ENCODE measurements at regions not wholly inside any gene's neighbourhood (a gene's known extent, or its start where the extent isn't known, plus 50 kb on each side); places are given as distances from the start of the nearest gene placed in this dataset.
"Not testable (repeated sequence)": the region's sequence is repeated elsewhere in the genome, so short reads cannot be mapped to it uniquely, and the experiment has no call there.

DNA sequence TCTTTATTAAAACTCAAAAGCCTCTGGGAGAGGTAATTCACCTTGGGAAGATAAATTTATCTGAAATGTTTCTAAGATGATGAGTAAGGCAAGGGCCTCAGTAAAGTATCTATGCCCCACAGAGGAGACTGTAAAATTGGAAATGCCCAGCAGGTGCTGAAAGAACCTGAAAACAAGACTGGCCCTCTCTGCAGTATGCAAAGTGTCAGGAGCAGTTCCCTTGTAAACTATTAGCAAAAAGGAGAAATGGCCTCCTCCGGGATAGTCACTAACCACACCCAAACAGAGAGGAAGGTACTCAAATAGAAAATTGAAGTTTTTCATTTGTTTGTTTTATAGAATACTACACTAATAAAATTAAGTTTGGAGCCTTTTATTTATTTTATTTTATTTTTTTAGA lies 81.2 kb downstream of the FZD1 start:
- no peak for FAIRE-seq
- TF ChIP-seq POLR2A (IDR thresholded peaks at IDR 0.05; ENCODE audit: low read depth, low read length) = no peak
- no peak for DNase-seq (ENCODE audit: insufficient read length, low spot score)

DNA sequence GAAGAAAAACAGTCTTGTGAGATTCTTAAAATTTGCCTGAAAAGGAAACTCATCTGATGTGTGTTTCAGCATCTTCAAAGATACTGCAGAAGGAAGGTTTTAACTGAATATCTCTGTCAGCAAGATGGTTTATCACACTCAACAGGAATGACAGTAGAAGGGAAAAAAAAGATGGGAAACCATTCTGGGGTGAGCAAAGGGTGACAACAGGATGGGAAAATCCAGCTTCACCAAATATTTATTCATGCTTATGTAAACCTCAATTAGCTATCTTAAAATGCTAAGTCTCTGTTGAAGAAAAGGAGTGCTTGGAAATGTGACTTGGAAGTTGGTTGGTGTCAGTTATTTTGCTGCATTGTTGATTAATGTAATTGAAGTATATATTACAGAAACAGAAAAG lies 82.2 kb downstream of the FZD1 start:
- no peak for TF ChIP-seq POLR2A (IDR thresholded peaks at IDR 0.05; ENCODE audit: low read depth, low read length)
- FAIRE-seq = no peak

DNA sequence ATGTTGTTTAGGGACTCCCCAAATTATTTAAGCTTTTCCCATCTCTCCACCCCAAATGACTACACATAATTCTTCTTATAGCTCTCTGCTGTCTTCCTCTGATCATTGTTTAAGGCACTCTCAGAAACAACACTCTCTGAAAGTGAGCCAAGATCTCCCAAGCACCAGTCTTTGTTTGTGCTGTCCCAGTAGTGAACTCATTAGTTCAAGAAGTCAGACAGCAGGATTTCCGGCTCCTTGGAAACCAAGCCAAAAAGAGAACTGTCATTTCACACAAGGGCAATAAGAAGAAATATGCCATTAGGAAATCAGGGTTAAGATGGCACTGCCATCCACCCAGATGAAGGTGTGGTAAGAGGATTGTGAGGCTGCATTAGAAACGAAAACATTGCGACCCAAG lies 83.1 kb downstream of the FZD1 start:
- no peak for FAIRE-seq
- DNase-seq (ENCODE audit: insufficient read length, low spot score) = no peak
- no peak for TF ChIP-seq POLR2A (IDR thresholded peaks at IDR 0.05; ENCODE audit: low read depth, low read length)

More for the DNA sequence above, 82.2 kb downstream of the FZD1 start:
- DNase-seq (ENCODE audit: insufficient read length, low spot score) = no peak

DNA sequence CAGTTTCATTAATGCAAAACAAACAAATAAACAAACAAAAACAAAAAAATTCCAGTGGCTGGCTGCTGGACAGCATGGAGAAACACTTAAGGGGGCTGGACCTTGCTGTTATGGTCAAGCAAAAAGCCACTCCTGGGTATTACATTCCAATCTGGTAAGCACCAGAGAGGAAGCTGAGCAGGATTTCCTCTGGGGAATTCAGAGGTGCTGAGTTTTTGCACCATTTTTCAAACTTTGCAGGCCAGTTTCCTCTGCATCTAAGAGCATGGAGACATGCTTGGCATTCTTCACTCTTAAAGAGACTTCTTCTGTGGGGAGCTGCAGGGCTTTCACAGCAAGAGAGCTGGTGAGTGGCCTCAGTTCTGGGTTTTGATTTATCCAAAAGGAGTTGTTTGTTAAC lies 84.5 kb downstream of the FZD1 start:
- DNase-seq (ENCODE audit: insufficient read length, low spot score) (no peak), FAIRE-seq (no peak)
- no peak for TF ChIP-seq POLR2A (IDR thresholded peaks at IDR 0.05; ENCODE audit: low read depth, low read length)

DNA sequence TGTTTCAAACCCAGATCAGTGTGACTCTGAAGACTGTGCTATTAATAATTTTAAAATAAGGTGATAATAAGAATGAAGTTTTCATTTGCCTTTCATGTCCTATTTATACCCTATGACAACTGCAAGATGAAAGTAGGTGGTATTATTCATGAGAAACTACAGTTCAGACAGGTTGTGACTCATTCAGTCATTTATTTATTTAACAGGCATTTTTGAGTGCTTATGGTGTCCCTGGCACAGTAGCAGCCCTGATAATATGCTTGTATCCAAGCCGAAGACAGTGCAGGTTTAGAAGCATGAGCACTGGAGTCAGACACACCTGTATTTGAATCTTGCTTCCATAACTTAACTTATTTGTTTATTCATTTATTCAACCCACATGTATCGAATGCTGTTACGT lies 87.1 kb downstream of the FZD1 start:
- DNase-seq (ENCODE audit: insufficient read length, low spot score) (no peak), FAIRE-seq (no peak)

DNA sequence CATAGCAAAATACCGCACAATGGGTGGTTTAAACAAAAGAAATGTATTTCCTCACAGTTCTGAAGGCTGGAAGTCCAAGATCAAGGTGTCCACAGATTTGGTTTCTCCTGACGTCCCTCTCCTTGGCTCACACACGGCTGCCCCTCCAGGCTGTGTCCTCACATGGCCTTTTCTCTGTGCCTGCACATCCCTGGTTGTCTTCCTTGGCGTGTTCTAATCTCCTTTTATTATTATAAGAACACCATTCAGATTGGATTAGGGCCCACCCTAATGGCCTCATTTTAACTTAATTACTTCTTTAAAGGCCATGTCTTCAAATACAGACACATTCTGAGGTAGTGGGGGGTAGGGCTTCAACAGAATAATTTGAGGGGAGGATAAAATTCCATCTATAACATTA lies 87.9 kb downstream of the FZD1 start:
- DNase-seq (ENCODE audit: insufficient read length, low spot score) (no peak), FAIRE-seq (no peak)
- TF ChIP-seq POLR2A (IDR thresholded peaks at IDR 0.05; ENCODE audit: low read depth, low read length) = no peak

More for the DNA sequence above, 87.1 kb downstream of the FZD1 start:
- TF ChIP-seq POLR2A (IDR thresholded peaks at IDR 0.05; ENCODE audit: low read depth, low read length) = no peak

DNA sequence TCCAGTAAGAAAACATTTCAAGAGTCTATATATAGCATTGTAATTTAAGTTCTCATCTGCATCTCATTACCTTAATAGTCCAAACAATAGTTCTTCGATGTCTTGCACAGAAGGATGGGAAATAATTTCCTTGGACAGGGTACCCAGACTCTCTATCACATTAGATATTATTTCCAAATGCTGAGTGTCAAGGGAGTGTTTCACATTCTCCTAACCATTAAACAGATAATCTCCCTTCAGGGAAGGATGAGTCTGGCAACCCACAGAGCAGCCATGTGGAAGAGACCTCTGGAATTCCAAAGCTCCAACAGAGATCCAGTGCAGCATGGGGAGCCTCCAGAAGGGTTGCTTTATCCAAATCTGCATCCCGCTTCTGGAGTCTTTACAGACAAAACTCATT lies 89.6 kb downstream of the FZD1 start:
- no peak for DNase-seq (ENCODE audit: insufficient read length, low spot score)
- FAIRE-seq = no peak

DNA sequence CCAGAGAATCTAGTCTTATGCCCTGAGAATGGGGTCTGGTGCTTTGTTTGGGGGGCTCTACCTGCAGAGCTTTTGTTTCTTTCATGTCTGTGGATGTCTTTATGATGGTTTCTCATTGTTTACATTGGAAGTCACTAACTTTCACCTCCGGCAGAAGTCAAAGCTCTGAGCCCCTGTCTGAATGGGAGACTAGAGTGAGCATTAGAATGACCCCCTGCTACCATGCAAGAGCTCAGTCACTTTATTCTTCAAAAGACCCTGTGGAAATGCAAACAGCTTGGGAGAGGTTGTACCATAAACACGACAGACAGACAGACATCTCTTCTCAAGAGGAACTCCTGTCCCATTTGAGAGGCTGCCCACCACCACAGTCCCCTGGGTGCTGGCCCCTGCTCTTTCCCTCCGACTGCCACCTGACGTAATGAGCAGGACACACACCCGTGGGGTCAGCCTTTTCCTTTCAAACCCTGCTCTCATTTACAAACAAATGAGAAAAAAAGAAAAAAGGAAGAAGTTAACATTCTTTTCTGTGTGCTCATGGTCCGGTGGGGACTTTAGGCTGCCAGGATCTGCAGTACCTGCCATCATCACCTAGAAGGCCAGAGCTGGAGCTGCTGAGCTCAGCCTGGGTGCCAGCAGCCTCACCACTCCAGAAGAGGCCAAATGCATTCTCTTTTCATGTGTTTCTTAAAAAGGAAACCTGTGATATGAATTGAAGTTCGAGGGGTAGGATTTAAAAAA lies 91.6 kb downstream of the FZD1 start:
- TF ChIP-seq POLR2A (IDR thresholded peaks at IDR 0.05; ENCODE audit: low read depth, low read length) = no peak
- no peak for FAIRE-seq
- no peak for DNase-seq (ENCODE audit: insufficient read length, low spot score)

More for the DNA sequence above, 89.6 kb downstream of the FZD1 start:
- TF ChIP-seq POLR2A (IDR thresholded peaks at IDR 0.05; ENCODE audit: low read depth, low read length) = no peak

DNA sequence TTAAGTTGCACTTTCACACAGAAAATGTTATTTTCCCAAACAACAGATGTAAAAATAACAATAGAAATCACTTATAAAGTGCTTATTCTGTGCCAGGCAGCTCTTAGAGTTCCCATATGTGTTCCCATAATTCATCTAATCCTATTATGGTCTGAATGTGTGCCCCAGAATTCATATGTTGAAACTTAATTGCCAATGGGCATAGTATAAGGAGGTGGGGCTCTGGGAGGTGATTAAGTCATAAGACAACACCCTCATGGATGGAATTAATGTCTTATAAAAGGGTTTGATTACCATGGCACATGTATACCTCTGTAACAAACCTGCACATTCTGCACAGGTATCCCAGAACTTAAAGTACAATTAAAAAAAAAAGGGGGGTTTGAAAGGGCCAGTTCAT lies 92.7 kb downstream of the FZD1 start:
- FAIRE-seq (no peak), DNase-seq (ENCODE audit: insufficient read length, low spot score) (no peak)

DNA sequence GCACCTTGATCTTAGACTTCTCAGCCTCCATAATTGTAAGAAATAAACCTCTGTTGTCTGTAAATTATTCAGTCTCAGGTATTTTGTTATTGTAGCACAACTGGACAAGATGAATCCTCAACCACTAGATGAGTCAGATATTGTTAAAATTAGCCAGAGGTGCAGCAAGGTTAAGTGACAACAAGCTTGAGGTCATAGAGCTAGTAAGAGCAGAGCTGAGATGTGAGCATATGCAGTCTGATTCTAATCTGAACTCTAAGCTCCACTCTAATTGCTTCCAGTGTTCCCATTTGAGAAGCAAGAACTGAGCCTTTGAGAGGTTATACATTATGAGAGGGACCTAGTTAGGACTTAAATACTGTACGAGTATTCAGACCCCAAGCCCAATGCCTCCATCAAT lies 93.1 kb downstream of the FZD1 start:
- DNase-seq (ENCODE audit: insufficient read length, low spot score) (no peak), FAIRE-seq (no peak)
- TF ChIP-seq POLR2A (IDR thresholded peaks at IDR 0.05; ENCODE audit: low read depth, low read length) = no peak

More for the DNA sequence above, 92.7 kb downstream of the FZD1 start:
- no peak for TF ChIP-seq POLR2A (IDR thresholded peaks at IDR 0.05; ENCODE audit: low read depth, low read length)

DNA sequence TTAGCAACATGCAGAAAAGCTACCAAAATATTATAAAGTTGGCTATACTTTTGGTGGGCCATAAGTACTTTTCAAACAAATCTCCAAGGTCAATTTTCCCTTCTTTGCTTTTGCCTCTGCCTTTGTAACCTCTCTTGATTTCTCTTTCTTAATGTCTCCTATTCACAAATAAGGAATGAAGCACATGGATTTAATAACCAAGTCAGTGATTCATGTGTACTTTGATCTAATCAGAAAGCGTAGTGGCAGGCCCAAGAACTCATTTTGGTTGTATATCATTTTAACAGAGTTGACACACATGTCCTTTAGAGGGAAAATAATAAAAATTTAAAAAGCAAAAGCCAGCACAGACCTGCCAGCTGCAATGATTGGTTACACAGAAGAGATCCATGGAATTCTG lies 93.7 kb downstream of the FZD1 start:
- FAIRE-seq = no peak
- no peak for DNase-seq (ENCODE audit: insufficient read length, low spot score)

DNA sequence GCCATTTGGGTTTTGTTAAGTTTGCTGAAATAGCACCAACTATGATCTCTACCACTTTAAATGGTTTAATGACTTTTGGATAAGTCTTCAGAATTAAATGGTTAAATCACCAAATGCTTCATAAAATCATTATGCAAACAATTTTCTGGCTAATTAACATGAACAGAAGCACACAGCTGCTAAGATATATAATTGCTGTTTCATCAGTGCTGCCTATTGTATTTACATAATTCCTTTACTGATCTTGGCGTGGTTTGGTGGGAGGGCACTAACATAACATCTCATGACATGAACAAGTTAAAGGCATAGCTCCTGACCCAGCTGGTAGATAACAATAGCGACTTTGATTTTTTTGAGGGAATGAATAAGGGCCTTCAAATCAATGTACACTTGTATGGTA lies 94.1 kb downstream of the FZD1 start:
- no peak for FAIRE-seq
- TF ChIP-seq POLR2A (IDR thresholded peaks at IDR 0.05; ENCODE audit: low read depth, low read length) = no peak
- DNase-seq (ENCODE audit: insufficient read length, low spot score) = no peak

More for the DNA sequence above, 93.7 kb downstream of the FZD1 start:
- no peak for TF ChIP-seq POLR2A (IDR thresholded peaks at IDR 0.05; ENCODE audit: low read depth, low read length)

DNA sequence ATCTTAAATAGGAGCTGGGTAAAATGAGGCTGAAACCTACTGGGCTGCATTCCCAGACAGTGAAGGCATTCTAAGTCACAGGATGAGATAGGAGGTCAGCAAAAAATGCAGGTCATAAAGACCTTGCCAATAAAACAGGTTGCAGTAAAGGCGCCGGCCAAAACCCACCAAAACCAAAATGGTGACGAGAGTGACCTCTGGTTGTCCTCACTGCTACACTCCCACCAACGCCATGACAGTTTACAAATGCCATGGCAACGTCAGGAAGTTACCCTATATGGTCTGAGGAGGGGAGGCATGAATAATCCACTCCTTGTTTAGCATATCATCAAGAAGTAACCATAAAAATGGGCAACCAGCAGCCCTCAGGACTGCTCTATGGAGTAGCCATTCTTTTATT lies 100.9 kb downstream of the FZD1 start:
- DNase-seq (ENCODE audit: insufficient read length, low spot score); FAIRE-seq: not testable (repeated sequence)

DNA sequence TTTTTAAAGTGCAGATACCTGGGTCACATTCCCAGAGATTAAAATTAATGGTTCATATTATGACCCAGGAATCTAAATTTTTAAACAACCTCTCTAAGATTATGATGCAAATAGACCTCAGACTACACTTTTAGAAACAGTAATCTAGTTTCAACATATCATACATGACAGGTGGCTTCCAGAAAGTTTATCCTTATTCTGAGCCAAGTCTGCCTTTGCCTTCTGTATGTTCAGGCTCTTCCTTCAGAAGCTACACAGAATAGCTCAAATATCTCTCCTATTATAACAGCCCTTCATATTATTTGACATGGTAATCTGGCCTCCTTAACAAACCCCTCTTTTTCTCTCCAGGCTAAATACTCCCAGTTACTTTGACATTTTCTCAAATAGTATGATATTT lies 101.9 kb downstream of the FZD1 start:
- no peak for FAIRE-seq

DNA sequence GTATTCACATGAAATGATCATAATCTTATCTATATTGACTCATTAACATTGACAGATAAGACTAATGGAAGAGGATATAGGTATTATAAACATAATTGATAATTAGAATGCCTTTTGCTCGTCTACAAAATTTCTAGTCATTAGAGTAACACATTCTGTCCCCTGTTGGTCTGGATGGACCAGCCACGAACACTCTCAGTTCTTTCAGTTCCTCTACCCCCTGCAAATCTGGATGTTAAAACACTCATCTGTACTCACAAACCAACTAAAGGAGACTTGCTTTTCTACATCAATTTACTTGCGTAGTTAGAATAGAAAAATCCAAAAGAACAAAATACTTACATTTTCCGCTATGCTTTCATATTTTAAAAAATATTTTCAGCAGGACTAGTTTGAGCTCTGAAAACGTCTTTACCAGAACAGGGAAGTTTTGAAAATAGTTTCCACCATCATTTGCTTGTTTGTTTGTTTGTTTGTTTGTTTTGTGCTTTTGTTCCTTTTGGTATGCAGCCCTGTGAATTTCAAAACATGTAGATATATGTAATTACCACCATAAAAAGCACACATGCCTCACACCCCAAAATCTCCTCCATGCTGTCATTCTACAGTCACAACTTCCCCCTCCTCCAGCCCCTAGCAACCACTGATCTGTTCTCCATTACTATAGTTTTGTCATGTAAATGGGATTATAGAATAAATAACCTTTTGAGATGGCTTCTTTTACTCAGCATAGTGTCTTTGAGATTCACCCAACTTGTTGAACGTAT lies 103.8 kb downstream of the FZD1 start:
- FAIRE-seq = no peak
- TF ChIP-seq POLR2A (IDR thresholded peaks at IDR 0.05; ENCODE audit: low read depth, low read length) = no peak
- no peak for DNase-seq (ENCODE audit: insufficient read length, low spot score)

More for the DNA sequence above, 101.9 kb downstream of the FZD1 start:
- no peak for DNase-seq (ENCODE audit: insufficient read length, low spot score)
- no peak for TF ChIP-seq POLR2A (IDR thresholded peaks at IDR 0.05; ENCODE audit: low read depth, low read length)

All from H54 (cell line).